ENCODE measurements at regions not wholly inside any gene's neighbourhood (a gene's known extent, or its start where the extent isn't known, plus 50 kb on each side); places are given as distances from the start of the nearest gene placed in this dataset.

- TF ChIP-seq POLR2AphosphoS5 (IDR thresholded peaks at IDR 0.05; ENCODE audit: low read depth, low read length): no peak
- no peak for TF ChIP-seq POLR2A (IDR thresholded peaks at IDR 0.05; ENCODE audit: low read depth, low read length)
- no peak for TF ChIP-seq TAF1 (IDR thresholded peaks at IDR 0.05; ENCODE audit: borderline replicate concordance, low read depth, low read length)
These were observed 68.1 kb downstream of the CRPPA start for GRCh38 chr7:16353226-16353625.

All from GM12892 (cell line).